GM12872 (cell line): ENCODE measurements at regions not wholly inside any gene's neighbourhood (a gene's known extent, or its start where the extent isn't known, plus 50 kb on each side); places are given as distances from the start of the nearest gene placed in this dataset.

Experiments
- CTCF ChIP-seq: IDR thresholded peaks from 3 replicates; pipeline ENCODE4 v1.5.1; 2011; ENCODE audit warnings: low read depth, mild to moderate bottlenecking, low read length, moderate library complexity; ENCODE audit not compliant: insufficient read depth

- TF ChIP-seq CTCF: no peak
These were observed 108.1 kb downstream of the LRIG3 start for GRCh38 chr12:58812214-58812613.

GRCh38 chr12:58814036-58814435 lies 106.3 kb downstream of the LRIG3 start:
- no peak for TF ChIP-seq CTCF

- no peak for TF ChIP-seq CTCF
These were observed 105.1 kb downstream of the LRIG3 start for GRCh38 chr12:58815235-58815634.

GRCh38 chr12:58818546-58818945 lies 101.8 kb downstream of the LRIG3 start:
- TF ChIP-seq CTCF: no peak

GRCh38 chr12:58819345-58819744 lies 101.0 kb downstream of the LRIG3 start:
- no peak for TF ChIP-seq CTCF

GRCh38 chr12:58819985-58820384 lies 100.3 kb downstream of the LRIG3 start:
- no peak for TF ChIP-seq CTCF
